ENCODE measurements at regions not wholly inside any gene's neighbourhood (a gene's known extent, or its start where the extent isn't known, plus 50 kb on each side); places are given as distances from the start of the nearest gene placed in this dataset.

DNA sequence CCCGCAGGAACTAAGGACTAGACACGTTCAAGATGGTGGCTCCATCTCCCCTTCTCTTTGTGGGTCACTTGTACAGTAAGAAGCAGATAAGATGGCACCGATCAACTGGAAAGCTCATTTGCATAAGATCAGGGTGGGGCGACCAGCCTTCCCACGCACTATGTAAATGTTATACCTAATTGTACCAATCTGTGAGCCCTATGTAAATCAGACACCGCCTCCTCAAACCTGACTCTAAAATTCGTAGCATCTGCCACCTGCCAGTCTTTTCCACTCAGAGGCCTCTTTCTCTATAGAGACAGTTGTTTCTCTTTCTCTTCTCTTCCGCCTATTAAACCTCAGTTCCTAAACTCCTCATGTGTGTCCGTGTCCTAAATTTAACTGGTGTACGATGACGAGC is 324.5 kb downstream of the PHF14 start:
- TF ChIP-seq GLIS3 (CRISPR knock-in tag; IDR thresholded peaks at IDR 0.05), result no peak
- TF ChIP-seq RARB (CRISPR knock-in tag; IDR thresholded peaks at IDR 0.05), result no peak
- no peak for TF ChIP-seq ZFP30 (CRISPR knock-in tag; IDR thresholded peaks at IDR 0.05)
- TF ChIP-seq ARNTL (CRISPR knock-in tag; IDR thresholded peaks at IDR 0.05; ENCODE audit: borderline replicate concordance, low read depth), result no peak
- TF ChIP-seq, protein P1, sequence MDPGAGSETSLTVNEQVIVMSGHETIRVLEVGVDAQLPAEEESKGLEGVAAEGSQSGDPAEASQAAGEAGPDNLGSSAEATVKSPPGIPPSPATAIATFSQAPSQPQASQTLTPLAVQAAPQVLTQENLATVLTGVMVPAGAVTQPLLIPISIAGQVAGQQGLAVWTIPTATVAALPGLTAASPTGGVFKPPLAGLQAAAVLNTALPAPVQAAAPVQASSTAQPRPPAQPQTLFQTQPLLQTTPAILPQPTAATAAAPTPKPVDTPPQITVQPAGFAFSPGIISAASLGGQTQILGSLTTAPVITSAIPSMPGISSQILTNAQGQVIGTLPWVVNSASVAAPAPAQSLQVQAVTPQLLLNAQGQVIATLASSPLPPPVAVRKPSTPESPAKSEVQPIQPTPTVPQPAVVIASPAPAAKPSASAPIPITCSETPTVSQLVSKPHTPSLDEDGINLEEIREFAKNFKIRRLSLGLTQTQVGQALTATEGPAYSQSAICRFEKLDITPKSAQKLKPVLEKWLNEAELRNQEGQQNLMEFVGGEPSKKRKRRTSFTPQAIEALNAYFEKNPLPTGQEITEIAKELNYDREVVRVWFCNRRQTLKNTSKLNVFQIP (CRISPR knock-in tag; IDR thresholded peaks at IDR 0.05; ENCODE audit: borderline replicate concordance, low read depth), result no peak
- TF ChIP-seq ESRRG (CRISPR knock-in tag; IDR thresholded peaks at IDR 0.05), result no peak
- TF ChIP-seq OSR1 (CRISPR knock-in tag; IDR thresholded peaks at IDR 0.05), result no peak
- no peak for TF ChIP-seq ZNF565 (CRISPR knock-in tag; conservative IDR thresholded peaks at IDR 0.05; ENCODE audit: low read depth)
- TF ChIP-seq TOX (CRISPR knock-in tag; IDR thresholded peaks at IDR 0.05; ENCODE audit: borderline replicate concordance), result no peak
- no peak for TF ChIP-seq ZNF8 (CRISPR knock-in tag; IDR thresholded peaks at IDR 0.05)
- TF ChIP-seq, protein P2, sequence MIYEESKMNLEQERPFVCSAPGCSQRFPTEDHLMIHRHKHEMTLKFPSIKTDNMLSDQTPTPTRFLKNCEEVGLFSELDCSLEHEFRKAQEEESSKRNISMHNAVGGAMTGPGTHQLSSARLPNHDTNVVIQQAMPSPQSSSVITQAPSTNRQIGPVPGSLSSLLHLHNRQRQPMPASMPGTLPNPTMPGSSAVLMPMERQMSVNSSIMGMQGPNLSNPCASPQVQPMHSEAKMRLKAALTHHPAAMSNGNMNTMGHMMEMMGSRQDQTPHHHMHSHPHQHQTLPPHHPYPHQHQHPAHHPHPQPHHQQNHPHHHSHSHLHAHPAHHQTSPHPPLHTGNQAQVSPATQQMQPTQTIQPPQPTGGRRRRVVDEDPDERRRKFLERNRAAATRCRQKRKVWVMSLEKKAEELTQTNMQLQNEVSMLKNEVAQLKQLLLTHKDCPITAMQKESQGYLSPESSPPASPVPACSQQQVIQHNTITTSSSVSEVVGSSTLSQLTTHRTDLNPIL (CRISPR knock-in tag; IDR thresholded peaks at IDR 0.05; ENCODE audit: low read depth), result no peak
- TF ChIP-seq, protein P3, sequence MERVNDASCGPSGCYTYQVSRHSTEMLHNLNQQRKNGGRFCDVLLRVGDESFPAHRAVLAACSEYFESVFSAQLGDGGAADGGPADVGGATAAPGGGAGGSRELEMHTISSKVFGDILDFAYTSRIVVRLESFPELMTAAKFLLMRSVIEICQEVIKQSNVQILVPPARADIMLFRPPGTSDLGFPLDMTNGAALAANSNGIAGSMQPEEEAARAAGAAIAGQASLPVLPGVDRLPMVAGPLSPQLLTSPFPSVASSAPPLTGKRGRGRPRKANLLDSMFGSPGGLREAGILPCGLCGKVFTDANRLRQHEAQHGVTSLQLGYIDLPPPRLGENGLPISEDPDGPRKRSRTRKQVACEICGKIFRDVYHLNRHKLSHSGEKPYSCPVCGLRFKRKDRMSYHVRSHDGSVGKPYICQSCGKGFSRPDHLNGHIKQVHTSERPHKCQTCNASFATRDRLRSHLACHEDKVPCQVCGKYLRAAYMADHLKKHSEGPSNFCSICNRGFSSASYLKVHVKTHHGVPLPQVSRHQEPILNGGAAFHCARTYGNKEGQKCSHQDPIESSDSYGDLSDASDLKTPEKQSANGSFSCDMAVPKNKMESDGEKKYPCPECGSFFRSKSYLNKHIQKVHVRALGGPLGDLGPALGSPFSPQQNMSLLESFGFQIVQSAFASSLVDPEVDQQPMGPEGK (CRISPR knock-in tag; IDR thresholded peaks at IDR 0.05; ENCODE audit: borderline replicate concordance), result no peak

Measured in SK-N-SH treated with all-trans-retinoic acid at 6 μM for 48 hours (cell line).